ENCODE measurements at regions not wholly inside any gene's neighbourhood (a gene's known extent, or its start where the extent isn't known, plus 50 kb on each side); places are given as distances from the start of the nearest gene placed in this dataset.

- TF ChIP-seq SUZ12 (IDR thresholded peaks at IDR 0.05; ENCODE audit: extremely low read depth, insufficient read depth, insufficient read length) (no peak), YY1 (IDR thresholded peaks at IDR 0.05; ENCODE audit: insufficient read depth, insufficient read length) (no peak)
These were observed 450.0 kb upstream of the ID2 start for GRCh38 chr2:8231902-8232301.

Measured in NT2/D1 (cell line).